WTC11 (cell line): ENCODE measurements at regions not wholly inside any gene's neighbourhood (a gene's known extent, or its start where the extent isn't known, plus 50 kb on each side); places are given as distances from the start of the nearest gene placed in this dataset.

Experiments used
- ATAC-seq: fragments of 200-7000 bp; cut with Tn5 transposase; 2 replicates; pipeline ENCODE4 v1.10.0; 2021; ENCODE audit warnings: mild to moderate bottlenecking, moderate library complexity
- CTCF ChIA-PET: fragments of 300-600 bp; sonication (Branson Sonifier 250); formaldehyde crosslinking; loops from one replicate; lab custom pipeline; 2021; ENCODE audit warnings: antibody characterized with exemption; lab: Charles Lee
- POLR2A ChIA-PET: fragments of 350-600 bp; sonication (Branson Sonifier 250); formaldehyde crosslinking; loops from one replicate; lab custom pipeline; 2021; ENCODE audit warnings: antibody characterized with exemption; lab: Charles Lee
- DNase-seq: peaks from one replicate; pipeline ENCODE4 v3.0.0; 2021; ENCODE audit warnings: low spot score
- H3K27ac Mint-ChIP-seq: 2 replicates; pipeline ENCODE4 v1.8.0; 2021; ENCODE audit warnings: mixed read lengths
- H3K27me3 Mint-ChIP-seq: 2 replicates; pipeline ENCODE4 v1.8.0; 2021; ENCODE audit warnings: low read depth, mild to moderate bottlenecking, moderate library complexity, mixed read lengths
- H3K36me3 Mint-ChIP-seq: 2 replicates; pipeline ENCODE4 v1.8.0; 2021; ENCODE audit warnings: mixed read lengths
- H3K4me1 Mint-ChIP-seq: 2 replicates; pipeline ENCODE4 v1.8.0; 2022; ENCODE audit warnings: mixed read lengths
- H3K4me3 Mint-ChIP-seq: 2 replicates; pipeline ENCODE4 v1.8.0; 2021; ENCODE audit warnings: mild to moderate bottlenecking, moderate library complexity, mixed read lengths
- H3K9me3 Mint-ChIP-seq: 2 replicates; pipeline ENCODE4 v1.8.0; 2021; ENCODE audit warnings: mixed read lengths
- FOXJ3 ChIP-seq: sonication (generic); formaldehyde crosslinking; IDR thresholded peaks from 2 replicates; pipeline ENCODE4 v1.9.0; 2021; ENCODE audit warnings: missing genetic modification reagents, mild to moderate bottlenecking, borderline replicate concordance
- FOXK1 ChIP-seq: sonication (generic); formaldehyde crosslinking; IDR thresholded peaks from 2 replicates; pipeline ENCODE4 v1.8.0; 2022; ENCODE audit warnings: mild to moderate bottlenecking, moderate library complexity, missing genetic modification reagents
- GTF2I ChIP-seq: fragments of 250-450 bp; sonication (Bioruptor Pico); conservative IDR thresholded peaks from 2 replicates; pipeline ENCODE4 v1.4.0; 2021; ENCODE audit warnings: mild to moderate bottlenecking
- HMGA2 ChIP-seq: fragments of 250-450 bp; sonication (Bioruptor Pico); IDR thresholded peaks from 2 replicates; pipeline ENCODE4 v1.4.0; 2021; ENCODE audit warnings: mild to moderate bottlenecking, moderate library complexity
- JAZF1 ChIP-seq: fragments of 250-450 bp; sonication (Bioruptor Pico); IDR thresholded peaks from 2 replicates; pipeline ENCODE4 v1.9.0; 2021; ENCODE audit warnings: moderate library complexity, mild to moderate bottlenecking, inconsistent platforms
- MXD4 ChIP-seq: fragments of 250-450 bp; sonication (Bioruptor Pico); IDR thresholded peaks from 2 replicates; pipeline ENCODE4 v1.8.0; 2021; ENCODE audit warnings: mild to moderate bottlenecking, moderate library complexity, borderline replicate concordance
- NFATC4 ChIP-seq: fragments of 250-450 bp; sonication (Bioruptor Pico); IDR thresholded peaks from 2 replicates; pipeline ENCODE4 v1.9.0; 2021; ENCODE audit warnings: mild to moderate bottlenecking
- SMAD3 ChIP-seq: sonication (generic); formaldehyde crosslinking; IDR thresholded peaks from 2 replicates; pipeline ENCODE4 v1.8.0; 2022; ENCODE audit warnings: missing genetic modification reagents, mild to moderate bottlenecking, borderline replicate concordance
- TEAD1 ChIP-seq: sonication (generic); formaldehyde crosslinking; IDR thresholded peaks from 2 replicates; pipeline ENCODE4 v1.8.0; 2022; ENCODE audit warnings: mild to moderate bottlenecking, missing genetic modification reagents
- ZNF219 ChIP-seq: sonication (generic); formaldehyde crosslinking; IDR thresholded peaks from 2 replicates; pipeline ENCODE4 v1.8.0; 2023; ENCODE audit warnings: missing genetic modification reagents, mild to moderate bottlenecking, borderline replicate concordance
- ZNF232 ChIP-seq: sonication (generic); formaldehyde crosslinking; IDR thresholded peaks from 2 replicates; pipeline ENCODE4 v1.8.0; 2022; ENCODE audit warnings: mild to moderate bottlenecking, missing genetic modification reagents
- ZNF423 ChIP-seq: fragments of 250-450 bp; sonication (Bioruptor Pico); IDR thresholded peaks from 2 replicates; pipeline ENCODE4 v2.1.2; 2022; ENCODE audit warnings: mild to moderate bottlenecking, moderate library complexity
- TF ChIP-seq, protein P1 (sequence below): sonication (generic); formaldehyde crosslinking; IDR thresholded peaks from 2 replicates; pipeline ENCODE4 v1.8.0; 2023; ENCODE audit warnings: missing genetic modification reagents, mild to moderate bottlenecking, borderline replicate concordance
- TF ChIP-seq, protein P2 (sequence below): fragments of 250-450 bp; sonication (Bioruptor Pico); IDR thresholded peaks from 2 replicates; pipeline ENCODE4 v2.1.2; 2022; ENCODE audit warnings: mild to moderate bottlenecking, moderate library complexity
- TF ChIP-seq, protein P3 (sequence below): fragments of 250-450 bp; sonication (Bioruptor Pico); IDR thresholded peaks from 2 replicates; pipeline ENCODE4 v1.9.0; 2021; ENCODE audit warnings: mild to moderate bottlenecking
- TF ChIP-seq, protein P4 (sequence below): sonication (generic); formaldehyde crosslinking; IDR thresholded peaks from 2 replicates; pipeline ENCODE4 v1.8.0; 2023; ENCODE audit warnings: mild to moderate bottlenecking, missing genetic modification reagents
- TF ChIP-seq, protein P5 (sequence below): fragments of 250-450 bp; sonication (Bioruptor Pico); conservative IDR thresholded peaks from 2 replicates; pipeline ENCODE4 v1.9.0; 2021; ENCODE audit warnings: mild to moderate bottlenecking
- TF ChIP-seq, protein P6 (sequence below): sonication (generic); formaldehyde crosslinking; IDR thresholded peaks from 2 replicates; pipeline ENCODE4 v1.8.1; 2022; ENCODE audit warnings: low read depth, mild to moderate bottlenecking, moderate library complexity, missing genetic modification reagents, borderline replicate concordance

DNA sequence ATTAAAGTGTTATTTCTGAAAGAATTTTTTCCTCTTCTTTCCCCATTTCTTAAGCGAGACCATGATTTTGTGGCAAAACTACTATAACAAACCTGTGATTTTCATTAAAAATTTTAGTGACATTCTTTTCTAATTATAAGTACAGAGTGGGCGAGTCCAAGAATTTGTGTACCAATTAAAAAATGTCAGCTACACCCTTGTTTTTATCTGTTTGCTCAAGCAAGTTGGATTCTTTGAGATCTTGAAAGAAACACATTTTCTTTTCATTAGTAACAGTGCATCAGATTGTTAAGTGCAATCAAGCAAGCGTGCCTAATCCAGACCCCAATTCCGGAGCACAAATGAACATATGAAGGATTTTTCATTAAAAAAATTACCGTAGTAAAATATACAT, 338.8 kb upstream of the DDHD1 start:
- no peak for ATAC-seq
- TF ChIP-seq GTF2I (CRISPR knock-in tag) (no peak), TEAD1 (CRISPR knock-in tag) (no peak), HMGA2 (CRISPR knock-in tag) (no peak), NFATC4 (CRISPR knock-in tag) (no peak), FOXK1 (CRISPR knock-in tag) (no peak), FOXJ3 (CRISPR knock-in tag) (no peak), ZNF232 (CRISPR knock-in tag) (no peak), SMAD3 (CRISPR knock-in tag) (no peak), MXD4 (CRISPR knock-in tag) (no peak), JAZF1 (CRISPR knock-in tag) (no peak), ZNF423 (no peak), ZNF219 (CRISPR knock-in tag) (no peak)
- TF ChIP-seq, protein P1, sequence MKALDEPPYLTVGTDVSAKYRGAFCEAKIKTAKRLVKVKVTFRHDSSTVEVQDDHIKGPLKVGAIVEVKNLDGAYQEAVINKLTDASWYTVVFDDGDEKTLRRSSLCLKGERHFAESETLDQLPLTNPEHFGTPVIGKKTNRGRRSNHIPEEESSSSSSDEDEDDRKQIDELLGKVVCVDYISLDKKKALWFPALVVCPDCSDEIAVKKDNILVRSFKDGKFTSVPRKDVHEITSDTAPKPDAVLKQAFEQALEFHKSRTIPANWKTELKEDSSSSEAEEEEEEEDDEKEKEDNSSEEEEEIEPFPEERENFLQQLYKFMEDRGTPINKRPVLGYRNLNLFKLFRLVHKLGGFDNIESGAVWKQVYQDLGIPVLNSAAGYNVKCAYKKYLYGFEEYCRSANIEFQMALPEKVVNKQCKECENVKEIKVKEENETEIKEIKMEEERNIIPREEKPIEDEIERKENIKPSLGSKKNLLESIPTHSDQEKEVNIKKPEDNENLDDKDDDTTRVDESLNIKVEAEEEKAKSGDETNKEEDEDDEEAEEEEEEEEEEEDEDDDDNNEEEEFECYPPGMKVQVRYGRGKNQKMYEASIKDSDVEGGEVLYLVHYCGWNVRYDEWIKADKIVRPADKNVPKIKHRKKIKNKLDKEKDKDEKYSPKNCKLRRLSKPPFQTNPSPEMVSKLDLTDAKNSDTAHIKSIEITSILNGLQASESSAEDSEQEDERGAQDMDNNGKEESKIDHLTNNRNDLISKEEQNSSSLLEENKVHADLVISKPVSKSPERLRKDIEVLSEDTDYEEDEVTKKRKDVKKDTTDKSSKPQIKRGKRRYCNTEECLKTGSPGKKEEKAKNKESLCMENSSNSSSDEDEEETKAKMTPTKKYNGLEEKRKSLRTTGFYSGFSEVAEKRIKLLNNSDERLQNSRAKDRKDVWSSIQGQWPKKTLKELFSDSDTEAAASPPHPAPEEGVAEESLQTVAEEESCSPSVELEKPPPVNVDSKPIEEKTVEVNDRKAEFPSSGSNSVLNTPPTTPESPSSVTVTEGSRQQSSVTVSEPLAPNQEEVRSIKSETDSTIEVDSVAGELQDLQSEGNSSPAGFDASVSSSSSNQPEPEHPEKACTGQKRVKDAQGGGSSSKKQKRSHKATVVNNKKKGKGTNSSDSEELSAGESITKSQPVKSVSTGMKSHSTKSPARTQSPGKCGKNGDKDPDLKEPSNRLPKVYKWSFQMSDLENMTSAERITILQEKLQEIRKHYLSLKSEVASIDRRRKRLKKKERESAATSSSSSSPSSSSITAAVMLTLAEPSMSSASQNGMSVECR (CRISPR knock-in tag) = no peak
- TF ChIP-seq, protein P2, sequence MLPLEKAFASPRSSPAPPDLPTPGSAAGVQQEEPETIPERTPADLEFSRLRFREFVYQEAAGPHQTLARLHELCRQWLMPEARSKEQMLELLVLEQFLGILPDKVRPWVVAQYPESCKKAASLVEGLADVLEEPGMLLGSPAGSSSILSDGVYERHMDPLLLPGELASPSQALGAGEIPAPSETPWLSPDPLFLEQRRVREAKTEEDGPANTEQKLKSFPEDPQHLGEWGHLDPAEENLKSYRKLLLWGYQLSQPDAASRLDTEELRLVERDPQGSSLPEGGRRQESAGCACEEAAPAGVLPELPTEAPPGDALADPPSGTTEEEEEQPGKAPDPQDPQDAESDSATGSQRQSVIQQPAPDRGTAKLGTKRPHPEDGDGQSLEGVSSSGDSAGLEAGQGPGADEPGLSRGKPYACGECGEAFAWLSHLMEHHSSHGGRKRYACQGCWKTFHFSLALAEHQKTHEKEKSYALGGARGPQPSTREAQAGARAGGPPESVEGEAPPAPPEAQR (CRISPR knock-in tag) = no peak
- TF ChIP-seq, protein P3, sequence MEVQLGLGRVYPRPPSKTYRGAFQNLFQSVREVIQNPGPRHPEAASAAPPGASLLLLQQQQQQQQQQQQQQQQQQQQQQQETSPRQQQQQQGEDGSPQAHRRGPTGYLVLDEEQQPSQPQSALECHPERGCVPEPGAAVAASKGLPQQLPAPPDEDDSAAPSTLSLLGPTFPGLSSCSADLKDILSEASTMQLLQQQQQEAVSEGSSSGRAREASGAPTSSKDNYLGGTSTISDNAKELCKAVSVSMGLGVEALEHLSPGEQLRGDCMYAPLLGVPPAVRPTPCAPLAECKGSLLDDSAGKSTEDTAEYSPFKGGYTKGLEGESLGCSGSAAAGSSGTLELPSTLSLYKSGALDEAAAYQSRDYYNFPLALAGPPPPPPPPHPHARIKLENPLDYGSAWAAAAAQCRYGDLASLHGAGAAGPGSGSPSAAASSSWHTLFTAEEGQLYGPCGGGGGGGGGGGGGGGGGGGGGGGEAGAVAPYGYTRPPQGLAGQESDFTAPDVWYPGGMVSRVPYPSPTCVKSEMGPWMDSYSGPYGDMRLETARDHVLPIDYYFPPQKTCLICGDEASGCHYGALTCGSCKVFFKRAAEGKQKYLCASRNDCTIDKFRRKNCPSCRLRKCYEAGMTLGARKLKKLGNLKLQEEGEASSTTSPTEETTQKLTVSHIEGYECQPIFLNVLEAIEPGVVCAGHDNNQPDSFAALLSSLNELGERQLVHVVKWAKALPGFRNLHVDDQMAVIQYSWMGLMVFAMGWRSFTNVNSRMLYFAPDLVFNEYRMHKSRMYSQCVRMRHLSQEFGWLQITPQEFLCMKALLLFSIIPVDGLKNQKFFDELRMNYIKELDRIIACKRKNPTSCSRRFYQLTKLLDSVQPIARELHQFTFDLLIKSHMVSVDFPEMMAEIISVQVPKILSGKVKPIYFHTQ (CRISPR knock-in tag) = no peak
- TF ChIP-seq, protein P4, sequence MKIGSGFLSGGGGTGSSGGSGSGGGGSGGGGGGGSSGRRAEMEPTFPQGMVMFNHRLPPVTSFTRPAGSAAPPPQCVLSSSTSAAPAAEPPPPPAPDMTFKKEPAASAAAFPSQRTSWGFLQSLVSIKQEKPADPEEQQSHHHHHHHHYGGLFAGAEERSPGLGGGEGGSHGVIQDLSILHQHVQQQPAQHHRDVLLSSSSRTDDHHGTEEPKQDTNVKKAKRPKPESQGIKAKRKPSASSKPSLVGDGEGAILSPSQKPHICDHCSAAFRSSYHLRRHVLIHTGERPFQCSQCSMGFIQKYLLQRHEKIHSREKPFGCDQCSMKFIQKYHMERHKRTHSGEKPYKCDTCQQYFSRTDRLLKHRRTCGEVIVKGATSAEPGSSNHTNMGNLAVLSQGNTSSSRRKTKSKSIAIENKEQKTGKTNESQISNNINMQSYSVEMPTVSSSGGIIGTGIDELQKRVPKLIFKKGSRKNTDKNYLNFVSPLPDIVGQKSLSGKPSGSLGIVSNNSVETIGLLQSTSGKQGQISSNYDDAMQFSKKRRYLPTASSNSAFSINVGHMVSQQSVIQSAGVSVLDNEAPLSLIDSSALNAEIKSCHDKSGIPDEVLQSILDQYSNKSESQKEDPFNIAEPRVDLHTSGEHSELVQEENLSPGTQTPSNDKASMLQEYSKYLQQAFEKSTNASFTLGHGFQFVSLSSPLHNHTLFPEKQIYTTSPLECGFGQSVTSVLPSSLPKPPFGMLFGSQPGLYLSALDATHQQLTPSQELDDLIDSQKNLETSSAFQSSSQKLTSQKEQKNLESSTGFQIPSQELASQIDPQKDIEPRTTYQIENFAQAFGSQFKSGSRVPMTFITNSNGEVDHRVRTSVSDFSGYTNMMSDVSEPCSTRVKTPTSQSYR (CRISPR knock-in tag) = no peak
- TF ChIP-seq, protein P5, sequence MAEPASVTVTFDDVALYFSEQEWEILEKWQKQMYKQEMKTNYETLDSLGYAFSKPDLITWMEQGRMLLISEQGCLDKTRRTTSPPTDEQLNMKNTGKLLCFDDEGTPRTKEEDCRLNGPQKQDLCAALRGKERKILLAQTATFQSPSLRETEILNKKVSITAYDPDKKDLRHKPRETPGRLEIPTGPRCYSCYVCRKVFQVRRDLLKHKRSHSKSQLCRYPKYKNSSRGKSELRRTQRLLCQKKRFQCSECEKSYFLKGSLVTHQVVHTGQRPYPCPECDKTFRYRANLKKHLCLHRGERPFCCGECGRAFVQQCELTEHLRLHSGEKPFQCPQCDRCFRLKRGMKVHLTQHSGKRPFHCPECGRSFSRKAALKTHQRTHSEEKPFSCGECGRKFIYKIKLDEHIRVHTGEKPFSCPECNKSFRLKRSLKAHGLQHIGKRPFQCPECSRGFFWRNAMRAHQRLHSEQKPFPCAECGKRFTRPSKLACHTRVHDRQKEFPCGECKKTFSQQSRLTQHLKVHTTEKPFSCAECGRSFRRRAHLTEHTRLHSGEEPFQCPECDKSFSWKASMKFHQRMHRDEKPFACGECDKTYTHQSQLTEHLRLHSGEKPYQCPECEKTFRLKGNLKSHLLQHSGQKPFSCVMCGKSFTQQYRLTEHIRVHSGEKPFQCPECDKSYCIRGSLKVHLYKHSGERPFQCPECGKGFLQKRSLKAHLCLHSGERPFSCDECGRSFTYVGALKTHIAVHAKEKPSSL (CRISPR knock-in tag) = no peak
- TF ChIP-seq, protein P6, sequence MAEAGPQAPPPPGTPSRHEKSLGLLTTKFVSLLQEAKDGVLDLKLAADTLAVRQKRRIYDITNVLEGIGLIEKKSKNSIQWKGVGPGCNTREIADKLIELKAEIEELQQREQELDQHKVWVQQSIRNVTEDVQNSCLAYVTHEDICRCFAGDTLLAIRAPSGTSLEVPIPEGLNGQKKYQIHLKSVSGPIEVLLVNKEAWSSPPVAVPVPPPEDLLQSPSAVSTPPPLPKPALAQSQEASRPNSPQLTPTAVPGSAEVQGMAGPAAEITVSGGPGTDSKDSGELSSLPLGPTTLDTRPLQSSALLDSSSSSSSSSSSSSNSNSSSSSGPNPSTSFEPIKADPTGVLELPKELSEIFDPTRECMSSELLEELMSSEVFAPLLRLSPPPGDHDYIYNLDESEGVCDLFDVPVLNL (CRISPR knock-in tag) = no peak
- DNase-seq = no peak
- Mint-ChIP-seq H3K4me1 (peaks cover 26% of the 10 kb centered on the region), H3K36me3 (no peaks in the 10 kb centered on the region), H3K4me3 (no peak overlapping the region), H3K27me3 (no peaks in the 10 kb centered on the region), H3K27ac (peak overlapping the region; percentile 21; the same call in 1 of the 2 replicates), H3K9me3 (peaks cover 9% of the 10 kb centered on the region)
- ChIA-PET POLR2A (no interaction called here), CTCF (no interaction called here)
